GM18873 (cell line): ENCODE measurements at regions not wholly inside any gene's neighbourhood (a gene's known extent, or its start where the extent isn't known, plus 50 kb on each side); places are given as distances from the start of the nearest gene placed in this dataset.
"Not testable (repeated sequence)": the region's sequence is repeated elsewhere in the genome, so short reads cannot be mapped to it uniquely, and the experiment has no call there.

Experiments
- ATAC-seq: cut with Tn5 transposase; IDR thresholded peaks from one replicate; pipeline ENCODE4 v1.9.1; 2021; ENCODE audit warnings: mild to moderate bottlenecking, moderate library complexity, moderate number of reproducible peaks; ENCODE audit not compliant: unreplicated experiment, low FRiP score

DNA sequence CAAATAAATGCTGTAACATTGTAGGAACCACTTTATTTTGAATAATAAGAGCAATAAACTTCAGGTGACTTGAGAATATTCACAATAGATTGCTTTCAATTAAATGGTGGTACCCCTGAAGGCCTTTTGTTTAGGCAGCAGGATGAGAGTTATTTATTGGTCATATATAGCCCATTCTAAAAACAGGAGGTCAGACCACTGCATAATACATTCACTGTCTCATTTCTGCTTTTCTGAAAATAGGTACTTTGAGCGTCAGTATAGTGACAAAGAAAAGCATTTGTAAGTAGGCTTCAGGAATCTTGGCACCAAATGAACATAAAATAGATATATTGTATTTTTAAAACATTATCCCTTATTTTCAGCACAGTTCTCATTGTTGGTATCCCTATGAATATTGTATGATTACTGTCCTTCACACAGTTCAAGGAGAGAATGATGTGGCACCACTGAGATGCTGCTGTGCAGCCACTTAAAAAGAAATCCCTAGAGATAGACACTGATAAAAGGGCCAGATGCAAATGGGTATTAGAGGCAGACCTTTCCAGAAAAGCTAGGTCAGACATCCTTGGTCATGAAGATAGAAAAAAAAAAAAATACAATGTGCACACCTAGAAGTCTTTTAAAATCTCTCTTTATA lies 381.8 kb upstream of the ST8SIA4 start:
- no peak for ATAC-seq

GRCh38 chr5:101283938-101284337 lies 380.9 kb upstream of the ST8SIA4 start:
- not testable (repeated sequence) for ATAC-seq

DNA sequence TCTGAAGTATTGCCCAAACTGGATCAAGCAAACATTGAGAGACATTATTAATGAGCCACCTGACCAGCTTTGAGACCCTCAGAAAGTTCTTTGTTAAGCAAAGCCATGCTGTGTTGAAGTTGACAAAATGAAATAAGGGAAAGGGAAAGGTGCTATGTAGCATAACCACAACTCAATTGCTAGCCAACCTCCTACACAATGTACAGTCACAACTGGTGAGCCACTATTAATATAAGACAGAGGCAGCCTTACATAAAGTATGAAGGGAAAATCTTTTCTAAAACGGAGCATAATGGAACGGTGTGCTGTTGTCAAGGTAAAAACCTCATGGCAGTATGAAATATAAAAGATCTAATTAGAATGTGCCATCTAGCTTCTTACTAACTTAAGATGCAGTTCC lies 375.8 kb upstream of the ST8SIA4 start:
- no peak for ATAC-seq

- ATAC-seq, result no peak
These were observed 375.1 kb upstream of the ST8SIA4 start for GRCh38 chr5:101278011-101278687.

DNA sequence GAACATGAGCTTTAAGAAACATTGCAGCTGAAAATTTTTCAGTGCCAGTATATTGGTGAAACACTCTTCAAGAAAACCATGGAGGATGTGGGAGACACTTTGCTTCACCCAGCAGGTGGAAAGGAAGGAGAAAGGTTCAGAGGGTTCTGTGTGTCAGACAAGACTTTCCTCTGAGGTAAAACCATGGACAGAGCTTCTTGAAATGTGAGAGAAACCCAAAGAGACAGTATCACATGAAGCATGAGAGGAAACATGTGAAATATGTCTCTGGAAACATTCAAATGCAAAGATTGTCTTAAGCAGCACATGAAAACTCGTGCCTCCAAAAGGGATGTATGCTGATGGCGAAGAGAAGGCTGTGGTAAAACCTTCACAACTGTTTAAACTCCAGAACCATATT lies 368.9 kb upstream of the ST8SIA4 start:
- ATAC-seq, result no peak

DNA sequence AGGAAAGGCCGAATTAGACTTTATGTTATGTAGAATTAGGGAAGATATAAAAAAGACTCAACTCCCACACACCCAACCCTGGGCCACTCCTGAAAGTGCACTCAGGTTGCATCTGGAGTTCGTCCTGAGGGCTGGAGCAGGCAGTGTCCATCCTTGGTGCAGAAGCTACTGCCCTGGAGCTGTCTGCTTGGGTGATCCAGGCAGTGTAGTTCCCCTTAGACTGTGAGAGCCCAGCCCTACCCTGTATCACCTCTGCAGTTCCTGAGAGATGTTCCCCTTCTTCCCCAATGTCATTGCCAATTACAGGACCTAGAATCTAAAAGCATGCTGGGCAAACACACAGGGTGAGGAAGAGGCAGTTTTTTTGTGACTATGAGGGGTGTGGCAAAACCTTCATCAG lies 368.3 kb upstream of the ST8SIA4 start:
- no peak for ATAC-seq

GRCh38 chr5:101260857-101261256 lies 357.8 kb upstream of the ST8SIA4 start:
- ATAC-seq, result no peak

GRCh38 chr5:101253096-101253495 lies 350.0 kb upstream of the ST8SIA4 start:
- no peak for ATAC-seq

DNA sequence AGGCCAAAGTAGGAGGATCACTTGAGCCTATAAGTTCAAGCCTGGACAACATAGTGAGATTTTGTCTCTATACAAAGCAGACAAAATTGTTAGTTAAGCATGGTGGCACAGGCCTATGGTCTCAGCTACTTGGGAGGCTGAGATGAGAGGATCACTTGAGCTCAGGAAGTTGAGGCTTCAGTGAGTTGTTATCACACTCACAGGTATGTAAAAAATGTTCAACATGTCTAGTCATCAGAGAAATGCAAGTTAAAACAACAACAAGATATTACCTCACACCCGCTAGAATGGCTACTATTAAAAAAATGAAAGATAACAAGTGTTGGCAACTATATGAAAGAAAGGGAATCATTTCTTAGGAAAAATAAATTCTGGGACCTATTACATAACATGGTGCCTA lies 341.5 kb upstream of the ST8SIA4 start:
- ATAC-seq, result no peak

GRCh38 chr5:101212942-101213514 lies 309.9 kb upstream of the ST8SIA4 start:
- no peak for ATAC-seq

- no peak for ATAC-seq
These were observed 303.5 kb upstream of the ST8SIA4 start for GRCh38 chr5:101206534-101206933.

- ATAC-seq, result not testable (repeated sequence)
These were observed 302.0 kb upstream of the ST8SIA4 start for GRCh38 chr5:101205065-101205464.

DNA sequence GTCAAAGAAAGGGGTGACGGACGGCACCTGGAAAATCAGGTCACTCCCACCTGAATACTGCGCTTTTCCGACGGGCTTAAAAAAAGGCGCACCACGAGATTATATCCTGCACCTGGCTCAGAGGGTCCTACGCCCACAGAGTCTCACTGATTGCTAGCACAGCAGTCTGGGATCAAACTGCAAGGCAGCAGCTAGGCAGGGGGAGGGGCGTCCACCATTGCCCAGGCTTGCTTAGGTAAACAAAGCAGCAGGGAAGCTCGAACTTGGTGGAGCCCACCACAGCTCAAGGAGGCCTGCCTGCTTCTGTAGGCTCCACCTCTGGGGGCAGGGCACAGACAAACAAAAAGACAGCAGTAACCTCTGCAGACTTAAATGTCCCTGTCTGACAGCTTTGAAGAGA lies 277.3 kb upstream of the ST8SIA4 start:
- not testable (repeated sequence) for ATAC-seq

DNA sequence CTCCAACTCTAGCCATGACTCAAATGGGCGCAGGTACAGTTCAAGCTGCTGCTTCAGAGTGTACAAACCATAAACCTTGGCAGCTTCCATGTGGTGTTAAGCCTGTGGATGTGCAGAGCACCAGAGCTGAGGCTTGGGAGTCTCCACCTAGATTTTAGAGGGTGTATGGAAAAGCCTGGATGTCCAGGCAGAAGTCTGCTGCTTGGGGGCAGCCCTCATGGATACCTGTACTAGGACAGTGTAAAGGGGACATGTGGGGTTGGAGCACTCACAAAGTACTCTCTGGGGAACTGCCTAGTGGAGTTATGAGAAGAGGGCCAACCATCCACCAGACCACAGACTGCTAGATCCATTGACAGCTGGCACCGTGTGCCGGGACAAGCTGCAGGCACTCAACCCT lies 273.5 kb upstream of the ST8SIA4 start:
- ATAC-seq, result no peak

- ATAC-seq, result no peak
These were observed 271.9 kb upstream of the ST8SIA4 start for GRCh38 chr5:101174981-101175380.

DNA sequence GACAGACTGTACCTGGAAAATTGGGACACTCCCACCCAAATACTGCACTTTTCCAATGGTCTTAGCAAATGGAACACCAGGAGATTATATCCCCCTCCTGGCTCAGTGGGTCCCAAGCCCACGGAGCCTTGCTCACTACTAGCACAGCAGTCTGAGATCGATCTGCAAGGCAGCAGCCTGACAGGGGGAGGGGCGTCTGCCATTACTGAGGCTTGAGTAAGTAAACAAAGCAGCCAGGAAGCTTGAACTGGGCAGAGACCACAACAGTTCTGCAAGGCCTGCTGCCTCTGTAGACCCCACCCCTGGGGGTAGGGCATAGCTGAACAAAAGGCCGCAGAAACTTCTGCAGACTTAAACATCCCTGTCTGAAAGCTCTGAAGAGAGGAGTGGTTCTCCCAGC lies 260.0 kb upstream of the ST8SIA4 start:
- no peak for ATAC-seq

DNA sequence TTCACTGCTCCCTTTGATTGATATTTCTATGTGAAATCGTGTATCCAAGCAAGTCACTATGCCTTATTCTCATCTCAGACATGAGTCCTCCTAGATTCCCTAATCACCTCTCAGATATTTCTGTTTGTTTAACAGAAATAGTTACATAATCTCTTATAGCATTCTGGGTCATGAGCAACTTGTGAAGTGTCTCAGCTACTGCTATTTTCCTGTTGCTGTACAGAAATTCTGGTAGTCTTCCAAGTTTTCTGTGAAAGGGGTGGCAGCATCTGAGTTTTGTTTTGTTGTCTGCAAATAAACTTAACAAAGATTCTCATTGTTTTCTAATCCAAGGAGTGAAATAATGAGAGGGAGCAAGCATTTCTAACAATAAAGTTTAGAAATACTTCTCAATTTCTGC lies 256.9 kb upstream of the ST8SIA4 start:
- ATAC-seq, result no peak

DNA sequence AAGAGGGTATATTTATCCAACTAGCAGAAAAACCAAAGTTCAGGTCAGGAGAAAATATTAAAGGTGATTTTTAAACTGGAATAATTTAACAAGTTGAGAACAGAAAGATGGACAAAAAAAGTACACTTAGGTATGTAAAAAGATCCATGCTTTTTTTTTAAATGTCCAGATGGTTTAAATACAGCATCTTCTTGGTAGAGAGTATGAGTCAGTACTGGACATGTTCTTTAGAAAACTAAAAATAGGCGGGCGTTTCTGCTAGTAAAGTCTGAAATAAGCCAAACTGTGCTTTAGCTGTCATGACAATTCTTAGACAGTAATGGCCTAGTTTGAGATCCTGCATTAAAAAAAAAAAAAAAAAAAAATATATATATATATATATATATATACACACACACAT lies 255.9 kb upstream of the ST8SIA4 start:
- no peak for ATAC-seq

GRCh38 chr5:101153526-101153925 lies 250.4 kb upstream of the ST8SIA4 start:
- ATAC-seq, result no peak

DNA sequence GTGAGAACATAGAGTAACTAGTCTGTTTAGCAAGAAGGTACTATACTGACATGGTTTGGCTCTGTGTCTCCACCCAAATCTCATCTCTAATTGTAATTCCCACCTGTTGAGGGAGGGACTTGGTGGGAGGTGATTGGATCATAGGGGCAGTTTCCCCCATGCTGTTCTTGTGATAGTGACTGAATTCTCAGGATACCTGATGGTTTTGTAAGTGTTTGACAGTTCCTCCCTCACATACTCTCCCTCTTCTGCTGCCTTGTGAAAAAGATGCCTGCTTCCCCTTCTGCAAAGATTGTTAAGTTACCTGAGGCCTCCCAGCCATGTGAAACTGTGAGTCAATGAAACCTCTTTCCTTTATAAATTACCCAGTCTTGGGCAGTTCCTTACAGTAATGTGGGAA lies 240.4 kb upstream of the ST8SIA4 start:
- no peak for ATAC-seq

GRCh38 chr5:101142102-101142501 lies 239.0 kb upstream of the ST8SIA4 start:
- ATAC-seq, result no peak

GRCh38 chr5:101136454-101136853 lies 233.4 kb upstream of the ST8SIA4 start:
- ATAC-seq, result no peak
